ENCODE measurements at regions not wholly inside any gene's neighbourhood (a gene's known extent, or its start where the extent isn't known, plus 50 kb on each side); places are given as distances from the start of the nearest gene placed in this dataset.

DNA sequence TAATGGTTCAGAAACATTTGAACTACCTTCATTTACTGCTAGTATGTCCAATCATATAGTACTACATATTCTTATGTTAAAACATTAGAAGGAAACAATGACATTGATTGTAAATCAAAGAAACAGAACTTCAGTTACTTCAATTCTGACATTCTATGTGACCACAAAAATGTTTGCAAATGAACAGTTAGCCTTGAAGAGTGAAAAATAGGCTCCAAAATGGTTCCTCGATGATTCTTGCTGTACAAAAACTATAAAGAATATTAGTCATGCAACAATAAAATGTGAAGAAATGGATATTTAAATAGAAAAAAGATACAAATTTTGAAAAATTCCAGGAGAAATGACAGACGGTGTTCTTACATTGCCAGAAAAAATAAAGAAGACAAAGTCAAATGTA lies 686.9 kb downstream of the BCKDHB start:
- no peak for TF ChIP-seq CTCF (IDR thresholded peaks at IDR 0.05)
- no peak for TF ChIP-seq RAD21 (IDR thresholded peaks at IDR 0.05; ENCODE audit: low read length)
- no peak for TF ChIP-seq MXI1 (IDR thresholded peaks at IDR 0.05; ENCODE audit: low read depth, low read length)
- TF ChIP-seq EP300 (IDR thresholded peaks at IDR 0.05; ENCODE audit: borderline replicate concordance in 1 of 2, low read depth in 1 of 2, low read length in 1 of 2) = no peak
- TF ChIP-seq POLR2AphosphoS5 (IDR thresholded peaks at IDR 0.05; ENCODE audit: low read depth, low read length) = no peak
